Peyer's patch (tissue), 4 donors: ENCODE measurements at regions not wholly inside any gene's neighbourhood (a gene's known extent, or its start where the extent isn't known, plus 50 kb on each side); places are given as distances from the start of the nearest gene placed in this dataset.

Source experiments
- POLR2A ChIP-seq, 2 donors: fragments of 450-650 bp; IDR thresholded peaks; one replicate each; pipeline ENCODE4 v1.5.1; 2017; ENCODE audit warnings: antibody characterized with exemption in 2 of 2, mild to moderate bottlenecking in 2 of 2, moderate library complexity in 2 of 2
- TF ChIP-seq, protein P1 (sequence below), 6 experiments: fragments of 450-650 bp in 4 of 6; fragments of 200-600 bp in 2 of 6; sonication (generic) in 1 of 6; IDR thresholded peaks; one replicate each; pipeline ENCODE4 v1.5.1; 2017 to 2019; ENCODE audit warnings: antibody characterized with exemption in 6 of 6, mild to moderate bottlenecking in 3 of 6, moderate library complexity in 1 of 6

DNA sequence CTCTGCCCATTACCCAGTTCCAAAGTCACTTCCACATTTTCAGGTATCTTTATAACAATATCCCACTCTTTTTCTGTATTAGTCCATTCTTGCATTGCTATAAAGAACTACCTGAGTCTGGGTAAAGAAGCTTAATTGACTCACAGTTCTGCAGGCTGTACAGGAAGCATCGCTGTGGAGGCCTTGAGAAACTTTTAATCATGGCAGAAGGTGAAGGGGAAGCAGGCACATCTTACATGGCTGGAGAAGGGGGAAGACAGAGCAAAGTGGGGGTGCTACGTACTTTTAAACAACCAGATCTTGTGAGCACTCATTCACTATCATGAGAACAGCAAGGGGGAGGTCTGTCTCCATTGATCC lies 85.4 kb upstream of the MAP4K3 start:
- TF ChIP-seq, protein P1, sequence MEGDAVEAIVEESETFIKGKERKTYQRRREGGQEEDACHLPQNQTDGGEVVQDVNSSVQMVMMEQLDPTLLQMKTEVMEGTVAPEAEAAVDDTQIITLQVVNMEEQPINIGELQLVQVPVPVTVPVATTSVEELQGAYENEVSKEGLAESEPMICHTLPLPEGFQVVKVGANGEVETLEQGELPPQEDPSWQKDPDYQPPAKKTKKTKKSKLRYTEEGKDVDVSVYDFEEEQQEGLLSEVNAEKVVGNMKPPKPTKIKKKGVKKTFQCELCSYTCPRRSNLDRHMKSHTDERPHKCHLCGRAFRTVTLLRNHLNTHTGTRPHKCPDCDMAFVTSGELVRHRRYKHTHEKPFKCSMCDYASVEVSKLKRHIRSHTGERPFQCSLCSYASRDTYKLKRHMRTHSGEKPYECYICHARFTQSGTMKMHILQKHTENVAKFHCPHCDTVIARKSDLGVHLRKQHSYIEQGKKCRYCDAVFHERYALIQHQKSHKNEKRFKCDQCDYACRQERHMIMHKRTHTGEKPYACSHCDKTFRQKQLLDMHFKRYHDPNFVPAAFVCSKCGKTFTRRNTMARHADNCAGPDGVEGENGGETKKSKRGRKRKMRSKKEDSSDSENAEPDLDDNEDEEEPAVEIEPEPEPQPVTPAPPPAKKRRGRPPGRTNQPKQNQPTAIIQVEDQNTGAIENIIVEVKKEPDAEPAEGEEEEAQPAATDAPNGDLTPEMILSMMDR (IDR thresholded peaks at IDR 0.05), result no peak
- no peak for TF ChIP-seq POLR2A (IDR thresholded peaks at IDR 0.05)
